Sigmoid colon (tissue), 6 donors: ENCODE measurements at regions not wholly inside any gene's neighbourhood (a gene's known extent, or its start where the extent isn't known, plus 50 kb on each side); places are given as distances from the start of the nearest gene placed in this dataset.

Experiments used
- DNase-seq: peaks from one replicate; pipeline ENCODE4 v3.0.0-alpha.2; 2019
- H3K27ac ChIP-seq, 4 donors: fragments of 200-600 bp; sonication (generic); one replicate each; pipeline ENCODE4 v1.5.1; 2016 to 2019; ENCODE audit warnings: mild to moderate bottlenecking in 1 of 4
- H3K27me3 ChIP-seq, 3 donors: fragments of 200-600 bp; sonication (generic); one replicate each; pipeline ENCODE4 v1.5.1; 2019; ENCODE audit warnings: mild to moderate bottlenecking in 1 of 3
- H3K36me3 ChIP-seq, 4 donors: fragments of 200-600 bp; sonication (generic); one replicate each; pipeline ENCODE4 v1.5.1; 2016 to 2019
- H3K4me1 ChIP-seq, 4 donors: fragments of 200-600 bp; sonication (generic); one replicate each; pipeline ENCODE4 v1.5.1; 2017 to 2019
- H3K4me3 ChIP-seq, 4 donors: fragments of 200-600 bp; sonication (generic); one replicate each; pipeline ENCODE4 v1.5.1; 2017 to 2019; ENCODE audit warnings: mild to moderate bottlenecking in 2 of 4, moderate library complexity in 1 of 4
- H3K9me3 ChIP-seq, 4 donors: fragments of 200-600 bp in 3 of 4; sonication (generic) in 3 of 4; one replicate each; pipeline versions ENCODE4 v1.5.1 to v1.6.1; 2013 to 2019
- CTCF ChIP-seq, 4 experiments: fragments of 450-650 bp in 3 of 4; fragments of 200-600 bp in 1 of 4; IDR thresholded peaks; one replicate each; pipeline ENCODE4 v1.5.1; 2016 to 2019; ENCODE audit warnings: antibody characterized with exemption in 4 of 4, mild to moderate bottlenecking in 3 of 4, moderate library complexity in 2 of 4
- EP300 ChIP-seq, 4 donors: sonication (generic); formaldehyde crosslinking; IDR thresholded peaks; one replicate each; pipeline ENCODE4 v1.6.1; 2017; ENCODE audit warnings: antibody characterized with exemption in 4 of 4
- POLR2A ChIP-seq, 2 donors: fragments of 450-650 bp; IDR thresholded peaks; one replicate each; pipeline ENCODE4 v1.6.1; 2016; ENCODE audit warnings: antibody characterized with exemption in 2 of 2, mild to moderate bottlenecking in 2 of 2, moderate library complexity in 2 of 2
- POLR2AphosphoS5 ChIP-seq, 4 donors: sonication (generic); formaldehyde crosslinking; IDR thresholded peaks; one replicate each; pipeline ENCODE4 v1.6.1; 2017; ENCODE audit warnings: antibody characterized with exemption in 4 of 4
- WGBS, 2 donors: extraction: QIAGEN DNeasy Blood & Tissue Kit; methylation state at CpG; one replicate each; pipeline ENCODE4 v1.1.7; 2013; 5-methylcytosine and 5-hydroxymethylcytosine counted together
- intact Hi-C: fragments of 100-400 bp; cut with DNase I; formaldehyde crosslinking; loops from one replicate; pipeline ENCODE4 v1.15.1; 2023
- donor health status: healthy with polysubstance abuse.
- donor health status: healthy.

DNA sequence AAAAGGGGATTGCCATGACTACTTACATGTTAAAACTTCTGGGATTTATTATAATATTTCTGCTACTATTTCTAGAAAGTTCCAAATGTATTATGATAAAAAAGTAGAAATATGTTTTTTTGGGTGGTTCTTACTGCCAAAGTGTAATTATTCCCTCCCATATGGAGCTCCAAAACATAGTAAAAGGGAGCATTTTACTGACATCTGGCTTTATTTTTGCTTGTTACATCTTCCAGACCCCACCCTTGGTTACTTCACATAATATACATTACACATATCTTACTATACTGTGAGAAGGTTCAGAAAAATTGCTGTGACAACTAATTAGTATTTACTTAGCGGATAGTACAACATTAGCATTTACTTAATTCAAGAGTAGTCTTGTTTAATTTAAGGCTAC lies 205.1 kb upstream of the TLL1 start:
- H3K9me3 ChIP-seq, result no peaks in the 10 kb centered on the region
- intact Hi-C loops, result no loop called here
- no peaks in the 10 kb centered on the region for H3K36me3 ChIP-seq
- no peak for DNase-seq
- H3K4me3 ChIP-seq, result no peak overlapping the region
- no peaks in the 10 kb centered on the region for H3K4me1 ChIP-seq
- WGBS, 2 donors, result 89 to 97% methylated on average over 1 of the region's 1 CpG
- H3K27me3 ChIP-seq, result no peaks in the 10 kb centered on the region
- H3K27ac ChIP-seq, result no peak overlapping the region
- TF ChIP-seq POLR2A (IDR thresholded peaks at IDR 0.05) (no peak), EP300 (IDR thresholded peaks at IDR 0.05) (no peak), POLR2AphosphoS5 (IDR thresholded peaks at IDR 0.05) (no peak), CTCF (IDR thresholded peaks at IDR 0.05) (no peak)

DNA sequence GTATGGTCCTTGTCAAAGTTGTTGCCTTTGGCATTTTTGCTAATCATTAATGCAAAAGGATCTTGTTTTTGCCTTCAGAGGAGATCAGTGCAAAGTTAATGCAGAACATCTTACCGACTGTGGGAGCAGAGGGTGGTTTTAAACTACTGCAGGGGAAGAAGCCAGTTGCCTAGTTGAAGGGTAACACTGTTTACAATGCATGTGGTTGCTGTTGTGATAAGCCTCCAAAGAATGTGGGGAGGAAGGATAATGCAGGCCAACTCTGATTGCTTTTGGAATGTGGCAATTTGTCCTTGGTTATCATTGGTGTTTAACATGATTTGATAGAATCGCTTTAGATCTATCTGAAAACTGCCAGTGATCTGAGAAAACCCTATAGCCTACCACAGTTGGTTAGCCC lies 204.3 kb upstream of the TLL1 start:
- TF ChIP-seq CTCF (IDR thresholded peaks at IDR 0.05), result no peak
- TF ChIP-seq EP300 (IDR thresholded peaks at IDR 0.05), result no peak
- no peak for TF ChIP-seq POLR2AphosphoS5 (IDR thresholded peaks at IDR 0.05)
- no peak for TF ChIP-seq POLR2A (IDR thresholded peaks at IDR 0.05)
- intact Hi-C loops, result no loop called here
- 37 to 64% methylated on average over 2 of the region's 2 CpGs for WGBS, 2 donors

GRCh38 chr4:165677081-165677480 lies 196.0 kb upstream of the TLL1 start:
- intact Hi-C loops, result no loop called here
- 85 to 86% methylated on average over 8 of the region's 8 CpGs for WGBS, 2 donors
- no peak for DNase-seq

More for the DNA sequence above, 204.3 kb upstream of the TLL1 start:
- no peak overlapping the region for H3K27ac ChIP-seq
- no peaks in the 10 kb centered on the region for H3K9me3 ChIP-seq
- H3K4me1 ChIP-seq, result no peaks in the 10 kb centered on the region
- H3K27me3 ChIP-seq, result no peaks in the 10 kb centered on the region
- H3K36me3 ChIP-seq, result no peaks in the 10 kb centered on the region
- no peak for DNase-seq
- no peak overlapping the region for H3K4me3 ChIP-seq

GRCh38 chr4:165678236-165678935 lies 194.7 kb upstream of the TLL1 start:
- H3K4me1 ChIP-seq, result no peaks in the 10 kb centered on the region
- TF ChIP-seq EP300 (IDR thresholded peaks at IDR 0.05), result no peak
- TF ChIP-seq POLR2AphosphoS5 (IDR thresholded peaks at IDR 0.05), result no peak
- TF ChIP-seq POLR2A (IDR thresholded peaks at IDR 0.05), result no peak
- TF ChIP-seq CTCF (IDR thresholded peaks at IDR 0.05), result no peak
- WGBS, 2 donors, result 65 to 73% methylated on average over 6 of the region's 6 CpGs
- no peak overlapping the region for H3K27ac ChIP-seq
- H3K9me3 ChIP-seq, result no peaks in the 10 kb centered on the region
- intact Hi-C loops, result no loop called here
- no peak for DNase-seq
- H3K27me3 ChIP-seq, result no peaks in the 10 kb centered on the region
- no peaks in the 10 kb centered on the region for H3K36me3 ChIP-seq
- no peak overlapping the region for H3K4me3 ChIP-seq

More at GRCh38 chr4:165677081-165677480, 196.0 kb upstream of the TLL1 start:
- Histone ChIP-seq H3K9me3 (no peaks in the 10 kb centered on the region), H3K4me3 (no peak overlapping the region), H3K27ac (no peak overlapping the region), H3K36me3 (no peaks in the 10 kb centered on the region), H3K27me3 (no peaks in the 10 kb centered on the region), H3K4me1 (no peaks in the 10 kb centered on the region)
- TF ChIP-seq POLR2A (IDR thresholded peaks at IDR 0.05) (no peak), EP300 (IDR thresholded peaks at IDR 0.05) (no peak), CTCF (IDR thresholded peaks at IDR 0.05) (no peak), POLR2AphosphoS5 (IDR thresholded peaks at IDR 0.05) (no peak)

DNA sequence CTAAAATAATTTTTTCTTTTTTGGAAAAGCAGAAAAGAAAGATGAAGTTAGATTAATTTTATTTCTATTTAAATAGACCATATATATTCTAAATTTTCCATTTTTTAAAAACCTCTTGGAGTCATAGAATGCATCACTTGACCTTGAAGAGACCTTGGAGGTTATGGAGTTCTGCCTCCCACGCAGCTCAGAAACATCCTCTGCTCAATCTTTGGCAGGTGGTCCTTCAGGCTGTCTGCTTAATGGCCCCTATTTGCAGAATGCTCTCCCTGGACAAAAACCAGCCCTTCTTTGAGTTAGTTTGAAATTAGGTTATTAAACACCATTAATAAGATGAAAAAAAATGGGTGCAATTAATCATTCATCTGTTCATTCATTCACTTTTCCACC lies 194.1 kb upstream of the TLL1 start:
- H3K9me3 ChIP-seq, result no peaks in the 10 kb centered on the region
- TF ChIP-seq POLR2AphosphoS5 (IDR thresholded peaks at IDR 0.05), result no peak
- no peaks in the 10 kb centered on the region for H3K4me1 ChIP-seq
- no peak overlapping the region for H3K4me3 ChIP-seq
- no peak overlapping the region for H3K27ac ChIP-seq
- WGBS, 2 donors, result 82 to 85% methylated on average over 1 of the region's 1 CpG
- intact Hi-C loops, result no loop called here
- no peaks in the 10 kb centered on the region for H3K27me3 ChIP-seq
- H3K36me3 ChIP-seq, result no peaks in the 10 kb centered on the region
- DNase-seq, result no peak
